Stimulated activated CD8-positive, alpha-beta memory T cell treated with anti-CD3 and anti-CD28 coated beads, Interleukin-7, amount 100 ng/mL, for 1 hour (primary cell): ENCODE measurements at regions not wholly inside any gene's neighbourhood (a gene's known extent, or its start where the extent isn't known, plus 50 kb on each side); places are given as distances from the start of the nearest gene placed in this dataset.

ENCODE experiments used
- DNase-seq, 2 donors: peaks; one replicate each; pipeline ENCODE4 v3.0.0-alpha.2; 2020; ENCODE audit warnings: low read depth in 2 of 2

DNA sequence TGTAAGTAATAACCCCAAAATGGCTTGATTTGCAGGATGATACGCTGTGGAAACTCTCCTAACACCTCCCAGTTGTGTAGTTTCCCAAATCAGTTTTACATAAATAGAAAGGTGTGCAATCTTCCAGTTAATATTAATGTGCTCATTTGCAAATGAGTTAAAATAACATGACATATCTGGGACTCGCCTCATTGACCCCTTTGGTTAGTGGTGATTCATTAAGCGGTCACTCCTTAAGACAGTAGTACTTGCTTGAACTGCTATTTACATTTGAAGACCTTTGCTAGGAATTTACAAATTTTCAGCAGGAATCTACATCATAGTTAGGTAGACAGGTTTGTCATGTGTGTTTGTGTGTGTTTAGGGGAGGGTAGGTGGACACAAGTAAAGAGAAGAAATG, 1367.7 kb upstream of the CELF4 start:
- DNase-seq, result no peak

DNA sequence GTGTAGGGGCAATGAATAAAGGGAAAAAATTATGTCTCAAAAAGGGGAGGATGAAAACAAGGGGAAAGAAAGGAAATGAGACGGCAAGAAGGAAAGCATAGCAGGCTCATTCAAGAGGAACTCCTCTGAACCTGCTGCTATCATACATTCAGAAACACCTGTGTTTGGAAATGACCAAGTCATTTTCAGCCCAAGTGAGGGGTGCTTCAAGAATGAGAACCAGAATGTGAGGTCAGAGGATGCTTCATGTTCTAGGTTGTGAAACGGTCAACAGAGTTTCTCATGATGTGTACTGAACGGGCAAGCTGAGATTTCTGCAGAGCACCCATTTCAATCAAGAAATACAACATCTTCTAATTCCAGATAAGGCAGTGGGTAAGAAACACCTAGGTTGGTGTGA, 1367.2 kb upstream of the CELF4 start:
- DNase-seq, result no peak

DNA sequence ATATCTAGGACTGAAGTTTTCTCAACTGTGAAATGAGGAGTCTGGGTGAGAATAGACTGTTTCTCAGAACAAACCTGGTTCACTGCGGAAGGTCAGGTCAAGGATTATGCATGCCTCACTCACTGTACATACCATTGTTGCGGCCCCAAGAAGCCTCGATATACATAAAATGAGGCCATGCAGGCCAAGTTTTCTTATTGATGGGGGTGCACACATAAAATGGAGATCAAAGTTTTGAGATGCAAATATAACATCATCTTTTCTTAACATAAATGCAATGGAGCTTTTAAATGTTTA, 1366.1 kb upstream of the CELF4 start:
- no peak for DNase-seq

DNA sequence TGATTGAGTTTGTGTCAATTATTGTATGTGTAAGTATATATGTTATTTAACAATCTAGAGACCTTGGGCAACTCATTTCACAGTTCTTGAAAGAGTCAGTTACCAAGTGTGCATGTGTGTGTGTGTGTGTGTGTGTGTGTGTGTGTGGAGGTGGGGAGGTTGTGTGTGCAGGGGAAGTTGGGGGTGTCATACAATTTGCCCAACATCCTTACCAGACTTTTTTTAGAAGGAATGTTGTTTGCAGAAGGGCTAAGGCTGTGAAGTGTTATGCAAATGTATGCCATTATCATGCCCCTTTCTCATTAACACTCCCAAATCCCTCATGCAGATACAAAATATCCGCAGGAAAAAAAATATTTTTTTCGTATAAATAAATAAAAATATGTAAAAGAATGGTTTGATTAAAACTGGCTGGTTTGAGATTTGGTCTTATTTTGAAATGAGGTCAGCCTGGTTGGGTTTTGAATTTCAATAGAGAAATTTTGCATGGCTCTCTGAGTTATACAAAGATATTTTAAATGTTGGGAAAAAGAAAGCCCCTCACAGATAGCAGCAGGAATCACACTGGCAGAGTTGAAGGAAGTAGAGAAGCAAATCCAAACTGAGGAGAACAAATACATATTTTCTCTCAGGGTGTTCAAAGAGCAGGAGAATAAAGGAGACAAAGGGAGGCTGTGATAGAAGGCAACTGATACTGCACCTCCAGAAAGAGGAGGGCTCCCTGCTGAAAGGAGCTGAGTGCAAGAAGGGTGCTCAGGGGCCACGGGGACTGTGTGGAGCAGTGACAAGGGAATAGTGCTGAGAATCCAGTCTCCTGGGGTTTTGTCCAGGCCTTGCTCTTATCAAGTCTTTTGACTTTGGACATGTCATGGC, 1365.5 kb upstream of the CELF4 start:
- no peak for DNase-seq

DNA sequence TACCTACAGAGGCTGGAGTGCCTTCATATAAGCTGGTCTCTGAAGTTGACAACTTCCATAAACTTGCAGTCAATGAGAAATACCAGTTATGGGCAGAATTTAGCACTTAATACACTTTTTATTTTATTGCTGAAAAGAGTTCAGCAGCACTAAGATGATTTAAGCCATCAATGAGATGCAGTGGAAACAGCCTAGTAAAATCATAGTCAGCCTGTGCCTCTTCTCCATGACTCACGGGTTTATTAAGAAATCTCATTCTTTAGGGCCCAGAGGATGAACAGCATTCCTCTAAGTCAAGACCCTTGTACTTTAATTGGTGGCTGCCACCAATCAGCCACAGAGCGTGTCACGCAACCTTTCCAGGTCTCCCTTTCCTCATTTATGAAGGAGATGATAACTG, 1357.9 kb upstream of the CELF4 start:
- DNase-seq, result no peak

DNA sequence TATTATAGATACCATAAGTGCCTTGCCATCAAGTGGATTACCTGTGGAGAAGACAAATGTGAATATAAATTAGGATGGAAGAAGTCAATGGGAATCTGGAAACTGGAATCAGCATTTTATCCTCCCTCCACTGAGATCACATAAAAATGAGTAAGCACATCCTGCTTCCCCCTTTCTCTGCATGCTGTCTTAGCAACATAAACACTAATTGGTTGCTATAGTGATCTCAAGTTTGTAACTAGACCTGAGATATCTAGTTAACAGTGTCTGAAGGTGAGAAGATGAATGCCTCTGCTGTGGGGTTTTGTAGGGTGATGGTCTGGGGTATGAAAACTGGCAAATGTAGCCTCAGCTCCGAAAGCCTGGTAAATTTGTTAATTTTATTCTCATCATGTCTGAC, 1357.5 kb upstream of the CELF4 start:
- DNase-seq, result no peak

DNA sequence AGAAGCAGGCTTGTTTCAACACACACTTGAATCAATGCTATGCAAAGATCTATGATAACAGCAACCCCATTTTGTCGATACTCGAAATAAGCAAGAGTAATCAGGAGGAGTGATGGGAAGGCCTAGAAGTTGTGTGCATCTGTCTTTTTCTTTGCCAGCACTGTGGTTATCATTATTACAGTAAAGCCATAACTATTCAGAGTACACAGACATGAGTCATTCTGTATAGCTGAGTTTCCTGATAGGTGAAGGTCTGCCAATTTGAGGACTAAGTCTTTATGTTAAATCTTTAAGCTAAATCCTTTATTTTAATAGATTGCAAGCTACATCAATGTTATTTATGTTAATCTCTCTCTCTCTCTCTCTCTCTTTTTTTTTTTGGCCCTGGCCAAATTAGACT, 1344.4 kb upstream of the CELF4 start:
- DNase-seq, result no peak

DNA sequence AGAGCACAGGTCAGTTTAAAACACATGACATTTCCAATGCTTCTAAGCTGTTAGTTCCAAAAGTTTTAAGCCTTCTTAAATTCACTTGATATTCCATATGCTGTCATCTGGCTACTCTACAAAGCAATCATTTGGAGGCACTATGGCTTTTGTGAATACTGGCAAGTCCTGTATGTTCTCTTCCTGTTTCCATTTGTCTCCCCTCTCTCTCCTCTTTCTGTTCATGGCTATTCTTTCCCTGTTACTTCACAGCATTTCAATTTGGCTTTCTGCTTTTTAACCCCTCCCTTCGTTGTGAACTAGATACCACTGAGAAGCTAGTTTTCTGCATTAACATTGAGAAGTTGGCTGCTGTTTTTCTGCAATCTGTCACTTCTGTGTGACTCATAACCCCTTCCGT, 1337.2 kb upstream of the CELF4 start:
- no peak for DNase-seq

DNA sequence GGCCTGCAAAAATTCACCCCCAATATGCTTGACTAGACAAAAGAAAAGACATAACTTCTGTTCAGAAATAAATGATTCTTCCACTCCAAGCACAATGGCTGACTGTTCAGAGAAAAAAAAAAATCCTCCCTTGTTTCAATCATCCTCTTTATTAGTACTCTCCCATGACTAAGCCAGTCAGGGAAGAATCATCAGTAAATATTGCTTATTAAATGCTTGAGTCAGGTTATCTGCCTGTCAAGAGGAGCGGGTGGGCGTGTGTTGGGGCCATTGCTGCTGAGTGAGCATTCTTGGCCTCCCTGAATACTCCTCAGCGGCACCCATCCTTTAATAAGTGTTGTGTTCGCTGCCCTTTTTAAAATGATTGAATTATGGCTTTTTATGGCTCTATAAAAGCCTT, 1334.8 kb upstream of the CELF4 start:
- no peak for DNase-seq

DNA sequence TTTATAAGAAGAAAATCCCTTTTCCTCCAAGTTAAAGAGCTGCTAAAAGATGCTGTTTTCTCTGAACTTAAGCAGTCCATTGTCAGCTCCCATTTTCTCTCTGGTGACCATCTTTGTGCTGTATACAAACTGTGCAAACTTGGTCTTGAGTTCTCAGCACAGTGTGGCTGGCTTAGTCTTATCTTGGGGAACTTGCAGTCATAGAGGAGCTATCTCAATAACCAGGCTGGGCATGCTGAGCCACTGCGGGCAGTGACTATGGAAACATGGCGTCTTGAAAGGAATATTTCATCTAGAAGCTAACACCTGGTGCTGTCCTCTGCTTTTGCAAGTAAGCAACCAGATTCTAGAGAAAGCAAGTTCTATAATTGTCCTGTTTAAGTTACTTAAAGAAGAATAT, 1334.4 kb upstream of the CELF4 start:
- no peak for DNase-seq

DNA sequence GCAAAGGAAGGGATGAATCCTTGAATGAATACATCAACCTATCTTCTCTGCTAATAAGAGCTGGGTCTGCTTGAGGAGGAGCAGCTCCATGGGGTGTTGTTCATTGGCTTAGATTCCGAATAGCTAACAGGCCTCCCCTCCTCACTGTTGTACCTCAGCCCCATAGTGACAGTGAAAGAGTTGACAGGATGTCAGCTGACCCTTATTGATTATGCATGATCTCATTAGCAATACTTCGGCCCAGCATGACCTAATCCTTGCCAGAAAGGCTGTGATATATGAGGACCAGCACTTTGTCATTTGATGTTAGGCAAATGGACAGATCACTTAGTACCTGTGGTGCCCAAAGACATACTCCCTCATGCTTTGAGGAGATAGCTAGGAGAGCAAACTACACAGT, 1333.7 kb upstream of the CELF4 start:
- no peak for DNase-seq

DNA sequence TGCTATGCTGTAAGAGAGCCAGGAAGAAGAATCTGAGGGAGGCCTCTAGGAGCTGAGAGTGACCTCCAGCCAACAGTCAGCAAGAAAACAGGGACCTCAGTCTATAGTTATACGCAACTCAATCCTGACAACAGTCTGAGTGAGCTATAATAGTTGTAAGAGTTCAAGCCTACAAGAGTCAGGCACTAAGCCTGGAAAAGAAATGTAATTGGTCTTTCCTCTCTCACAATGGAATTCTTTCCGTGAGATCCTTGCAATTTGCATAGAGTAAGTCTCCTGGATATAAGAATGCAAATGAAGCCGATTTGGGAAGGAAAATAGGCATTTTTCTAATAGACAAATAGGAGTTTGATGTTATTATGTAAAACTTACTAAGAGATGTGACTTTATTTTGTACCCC, 1332.6 kb upstream of the CELF4 start:
- no peak for DNase-seq

DNA sequence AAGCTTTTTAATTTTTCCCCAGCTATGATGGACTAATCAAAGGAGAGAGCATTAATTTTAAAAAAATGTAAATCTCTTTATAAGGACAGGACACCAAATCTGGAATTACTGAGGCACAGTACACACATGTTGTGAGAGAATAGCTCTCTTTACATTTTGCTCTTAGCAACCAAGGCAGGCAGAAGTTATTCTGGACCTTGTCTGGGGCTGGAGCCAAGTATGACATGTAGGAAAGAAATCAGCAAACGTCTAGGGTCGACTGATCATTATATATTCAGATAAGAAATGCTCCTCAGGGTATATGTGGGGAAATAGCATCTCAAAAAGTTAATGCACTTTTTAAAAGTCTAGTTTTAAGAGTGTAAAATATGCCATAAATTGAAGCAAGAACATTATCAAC, 1330.0 kb upstream of the CELF4 start:
- DNase-seq, result no peak

DNA sequence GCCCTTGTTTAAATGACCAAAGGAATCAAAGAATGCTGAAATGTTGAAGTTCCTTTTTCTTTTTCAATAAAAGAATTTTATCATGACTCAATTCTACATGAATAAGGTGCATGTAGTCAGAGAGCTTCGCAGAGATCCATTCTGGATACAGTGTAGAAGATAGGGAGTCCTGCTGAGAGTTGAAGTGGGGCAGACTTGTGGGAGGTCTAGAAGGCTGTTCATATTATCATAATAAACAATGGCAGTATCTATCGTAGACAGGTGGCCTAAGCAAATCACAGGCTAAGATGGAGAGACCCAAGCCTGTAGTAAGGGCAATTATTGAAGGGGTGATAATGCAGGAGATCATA, 1322.0 kb upstream of the CELF4 start:
- no peak for DNase-seq

DNA sequence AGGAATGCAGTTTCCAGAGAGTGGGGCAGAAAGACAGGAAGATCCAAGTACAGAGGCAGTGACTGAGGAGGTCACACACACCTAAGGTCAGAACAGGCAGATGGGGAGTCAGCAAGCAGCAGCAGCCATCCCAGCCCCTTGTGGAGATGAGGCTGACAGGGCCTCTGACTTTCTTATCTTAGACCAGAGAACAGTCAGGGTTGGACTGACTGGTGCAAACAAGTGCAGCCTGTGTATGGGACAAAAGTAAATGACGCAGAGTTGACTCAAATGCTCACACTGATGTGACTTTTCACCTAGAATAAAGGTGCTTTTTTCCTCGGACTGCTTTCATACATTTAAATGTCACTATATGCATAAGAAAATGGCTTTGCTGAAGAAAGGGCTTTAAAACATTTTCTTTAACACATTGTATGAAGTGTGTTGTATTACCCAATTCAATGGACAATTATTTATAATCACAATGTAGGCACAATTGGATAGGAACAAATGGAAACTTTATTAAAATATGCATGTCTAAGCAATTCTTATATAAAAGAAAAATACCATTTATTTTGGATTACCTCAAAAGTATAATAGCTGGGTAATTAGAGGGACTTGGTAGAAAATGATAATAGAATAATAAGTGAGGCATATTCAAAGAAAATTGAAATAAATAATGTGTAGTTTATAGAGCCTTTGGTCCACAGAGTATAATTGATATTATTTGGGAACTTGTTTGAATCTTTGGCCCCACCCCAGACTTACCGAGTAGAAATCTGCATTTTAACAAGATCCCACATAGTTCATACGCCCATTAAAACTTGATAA, 1321.5 kb upstream of the CELF4 start:
- no peak for DNase-seq

DNA sequence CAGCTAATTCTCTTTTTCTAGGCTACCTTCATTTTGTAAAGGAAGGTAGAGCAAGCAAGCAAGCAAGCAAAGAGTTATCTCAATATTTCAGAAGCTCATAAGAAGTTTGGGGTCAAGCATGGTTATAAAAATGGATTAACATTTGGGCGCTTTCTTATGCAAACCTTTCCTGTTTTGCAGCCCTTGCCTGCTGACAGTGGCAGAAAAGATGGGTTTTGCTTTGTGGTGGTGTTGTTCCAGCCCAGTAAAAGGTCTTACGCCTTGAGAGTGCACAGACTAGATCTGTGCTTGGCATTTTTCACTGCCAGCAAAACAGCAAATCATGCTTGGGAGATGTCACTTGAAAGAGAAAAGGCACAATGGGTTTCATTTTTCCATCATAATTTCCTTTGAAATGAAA, 1320.6 kb upstream of the CELF4 start:
- DNase-seq, result no peak

DNA sequence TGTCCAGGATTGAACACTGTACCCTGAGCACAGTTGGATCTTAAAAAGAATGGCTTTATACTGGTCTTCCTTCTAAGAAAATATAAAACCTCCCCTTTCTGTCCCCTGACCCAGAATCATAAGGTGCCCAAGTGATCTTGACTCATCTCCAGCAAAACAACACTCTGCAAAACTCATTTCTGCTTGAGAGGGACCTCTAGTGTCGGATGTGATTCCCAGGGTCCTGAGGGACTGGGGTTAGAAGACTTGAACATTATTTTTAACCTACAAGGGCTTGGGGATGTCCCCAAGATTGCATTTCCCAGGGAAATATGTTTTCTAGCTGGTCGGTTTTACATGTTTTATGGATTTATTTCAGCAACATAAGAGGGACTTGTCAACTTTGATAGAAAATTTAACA, 1318.5 kb upstream of the CELF4 start:
- DNase-seq, result no peak

DNA sequence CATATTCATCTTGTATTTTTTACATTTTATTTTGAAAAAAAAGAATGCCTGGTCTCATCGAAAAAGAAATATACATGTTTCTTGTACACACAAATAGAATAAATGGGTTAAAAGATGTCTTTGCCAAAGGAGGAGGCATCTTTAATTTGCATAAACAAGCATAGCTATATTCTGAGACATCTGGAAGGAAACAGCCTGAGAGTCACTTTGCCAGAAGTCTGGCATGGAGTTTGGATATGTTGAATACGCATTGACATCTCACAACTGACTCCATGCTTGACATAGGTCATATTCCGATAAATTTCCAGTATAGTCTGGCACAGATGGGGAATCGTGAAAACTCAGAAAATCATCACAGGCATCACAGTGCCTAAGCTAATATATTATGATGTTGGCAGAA, 1317.5 kb upstream of the CELF4 start:
- no peak for DNase-seq

DNA sequence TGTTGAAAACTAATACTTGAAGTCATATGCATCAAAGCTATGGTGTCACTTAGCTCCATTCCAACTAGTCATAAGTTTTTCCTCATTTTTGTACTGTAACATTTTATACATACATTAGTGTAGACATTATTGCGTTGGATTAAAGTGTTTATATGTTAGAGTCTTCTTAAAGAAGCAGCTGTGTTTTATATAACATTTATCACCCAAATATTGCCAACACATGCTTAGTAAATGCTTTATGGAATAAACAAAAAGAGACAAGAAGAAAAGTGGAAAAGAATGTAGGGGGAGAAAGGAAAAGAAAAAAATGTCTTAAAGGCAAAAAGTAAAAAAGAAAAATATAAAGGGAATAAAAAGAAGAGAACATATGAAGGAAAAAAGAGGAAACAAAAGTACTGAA, 1314.3 kb upstream of the CELF4 start:
- DNase-seq, result no peak

DNA sequence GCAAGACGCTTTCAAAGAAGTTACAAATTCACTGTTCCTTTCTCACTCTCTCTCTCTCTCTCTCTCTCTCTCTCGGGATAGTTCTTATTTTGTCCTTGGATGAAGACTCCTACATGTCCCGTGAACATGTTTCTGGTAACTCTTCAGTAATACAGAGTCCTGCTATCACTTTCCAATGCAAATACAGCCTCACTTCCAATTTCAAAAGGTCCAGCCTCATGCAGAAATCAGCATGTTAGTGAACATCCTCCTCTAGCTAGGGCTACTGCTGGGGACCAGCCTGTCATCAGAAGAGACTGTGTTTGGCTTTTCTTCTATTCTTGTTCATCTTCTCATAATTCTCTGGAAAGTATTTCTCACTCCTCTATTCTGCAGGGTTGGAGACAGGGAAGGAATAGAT, 1306.7 kb upstream of the CELF4 start:
- DNase-seq, result no peak

DNA sequence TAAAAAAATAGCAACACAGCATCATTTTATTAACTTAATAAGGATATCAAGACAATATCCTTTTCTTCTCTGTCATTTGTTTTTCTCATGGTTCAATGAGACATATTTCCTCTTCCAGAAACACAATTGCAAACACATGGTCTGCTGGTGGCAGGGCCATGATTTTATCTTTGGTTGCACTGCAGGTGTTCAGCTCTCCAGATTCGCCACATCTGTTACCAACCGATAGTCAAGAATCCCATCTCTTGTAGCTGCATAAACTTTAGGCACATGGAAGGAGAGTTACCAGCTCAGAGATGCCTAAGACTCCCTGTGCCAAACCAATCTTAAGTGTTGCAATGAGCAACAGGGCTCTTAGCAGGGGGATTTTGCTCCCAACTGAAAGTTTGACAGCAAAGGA, 1303.2 kb upstream of the CELF4 start:
- no peak for DNase-seq

DNA sequence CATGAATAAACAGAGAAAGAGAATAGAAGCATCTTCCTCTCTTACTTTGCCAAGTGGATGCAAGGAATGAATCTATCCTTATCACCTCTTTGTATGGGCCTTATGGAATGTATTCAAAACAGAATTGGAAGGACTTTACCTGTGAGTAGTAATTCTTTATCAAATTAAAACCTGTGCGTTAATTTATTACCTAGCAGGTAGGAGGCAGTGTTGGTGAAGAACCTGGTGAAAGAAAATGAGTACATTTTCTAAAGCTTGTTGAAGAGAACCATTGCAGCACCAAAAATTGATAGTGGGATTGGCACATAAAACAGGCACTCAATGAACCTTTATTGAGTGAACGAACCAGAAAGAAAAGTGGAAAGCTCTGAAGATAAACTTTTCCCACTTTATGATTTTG, 1302.1 kb upstream of the CELF4 start:
- no peak for DNase-seq

DNA sequence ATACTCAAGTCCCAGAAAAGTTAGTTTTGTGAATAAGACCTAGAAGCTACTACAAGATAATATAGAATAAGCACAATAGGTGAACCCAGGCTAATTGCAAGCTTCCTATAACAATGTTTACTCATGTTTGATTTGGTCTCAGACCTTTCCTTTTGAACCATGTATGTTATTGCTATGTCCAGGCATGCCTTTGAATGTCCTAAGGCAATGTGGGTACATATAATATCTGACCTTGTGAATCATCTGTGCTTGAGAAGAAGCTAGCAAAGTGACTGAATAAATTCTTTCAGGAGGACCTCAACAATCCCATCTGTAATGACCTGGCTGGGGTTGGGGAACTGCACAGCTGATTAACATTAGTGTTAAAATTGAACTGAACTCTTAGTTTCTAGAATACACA, 1285.9 kb upstream of the CELF4 start:
- no peak for DNase-seq

DNA sequence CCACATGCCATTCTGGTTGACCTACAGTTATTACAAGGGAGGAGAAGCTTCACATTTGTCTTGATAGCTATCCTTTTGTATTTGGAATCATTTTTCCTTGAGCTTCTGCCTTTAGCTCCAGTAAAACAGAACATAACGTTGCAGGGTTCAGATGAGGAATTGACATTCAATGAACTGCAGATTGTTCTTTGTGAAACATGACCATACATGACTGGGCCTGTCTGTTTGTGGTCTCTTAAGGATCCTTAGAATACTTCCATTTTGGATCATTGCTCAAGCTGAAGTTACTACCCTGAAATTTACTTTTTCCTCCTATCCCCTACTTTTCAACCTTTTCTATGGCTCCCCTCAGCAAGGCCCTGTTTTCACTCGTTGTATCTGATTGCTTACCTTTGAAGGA, 1281.7 kb upstream of the CELF4 start:
- no peak for DNase-seq
